ENCODE measurements at regions not wholly inside any gene's neighbourhood (a gene's known extent, or its start where the extent isn't known, plus 50 kb on each side); places are given as distances from the start of the nearest gene placed in this dataset.
A peak's percentile ranks its signal among the peaks of the same experiment; 100 is the strongest.

- no peak for FAIRE-seq
- no peak for DNase-seq (ENCODE audit: insufficient read length, low spot score)
- TF ChIP-seq PAX5 (IDR thresholded peaks at IDR 0.05; ENCODE audit: insufficient read depth, low read length, severe bottlenecking) (no peak), POLR2AphosphoS5 (IDR thresholded peaks at IDR 0.05; ENCODE audit: low read depth, low read length) (no peak), TAF1 (IDR thresholded peaks at IDR 0.05; ENCODE audit: low read depth, low read length) (no peak), POLR2A (IDR thresholded peaks at IDR 0.05; ENCODE audit: low read depth, low read length) (no peak), POU2F2 (IDR thresholded peaks at IDR 0.05; ENCODE audit: low read depth, low read length) (no peak), SPI1 (IDR thresholded peaks at IDR 0.05; ENCODE audit: low read depth, low read length) (no peak)
Measured at GRCh38 chr15:63434576-63435186, 53.0 kb upstream of the CA12 start.

DNA sequence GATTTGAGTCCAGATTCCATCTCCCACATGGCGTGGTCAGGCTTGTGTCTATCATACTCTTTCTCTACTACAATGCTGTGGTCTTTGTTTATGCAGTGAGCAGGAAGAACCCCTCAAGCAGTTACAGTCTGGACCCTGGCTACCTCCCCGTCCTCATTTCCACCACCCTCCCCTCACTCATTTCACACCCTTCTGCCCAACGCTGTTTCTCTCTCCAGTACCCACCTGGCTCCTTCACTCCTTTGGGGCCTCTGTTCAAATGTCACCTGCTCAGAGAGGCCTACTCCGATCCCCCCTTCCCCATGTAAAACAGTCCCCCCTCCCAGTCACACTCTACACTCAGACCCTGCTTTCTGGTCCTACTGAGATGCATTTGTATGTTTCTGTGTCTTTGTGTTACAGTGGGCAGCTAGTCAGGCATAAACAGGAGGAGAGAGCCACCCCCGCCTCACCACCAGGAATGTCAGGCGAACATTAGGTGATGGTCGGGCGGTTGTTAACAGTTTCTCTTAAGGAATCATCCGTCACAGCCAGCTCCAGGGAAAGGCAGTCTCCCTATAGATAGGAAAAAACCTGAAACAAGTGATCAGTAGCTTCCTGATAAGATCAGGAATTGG is 53.7 kb upstream of the CA12 start:
- TF ChIP-seq SPI1 (IDR thresholded peaks at IDR 0.05; ENCODE audit: low read depth, low read length) (no peak), TAF1 (IDR thresholded peaks at IDR 0.05; ENCODE audit: low read depth, low read length) (no peak), POLR2A (IDR thresholded peaks at IDR 0.05; ENCODE audit: low read depth, low read length) (no peak), POLR2AphosphoS5 (IDR thresholded peaks at IDR 0.05; ENCODE audit: low read depth, low read length) (no peak), PAX5 (IDR thresholded peaks at IDR 0.05; ENCODE audit: insufficient read depth, low read length, severe bottlenecking) (no peak), POU2F2 (IDR thresholded peaks at IDR 0.05; ENCODE audit: low read depth, low read length) (no peak)
- FAIRE-seq (no peak), DNase-seq (ENCODE audit: insufficient read length, low spot score) (no peak)

DNA sequence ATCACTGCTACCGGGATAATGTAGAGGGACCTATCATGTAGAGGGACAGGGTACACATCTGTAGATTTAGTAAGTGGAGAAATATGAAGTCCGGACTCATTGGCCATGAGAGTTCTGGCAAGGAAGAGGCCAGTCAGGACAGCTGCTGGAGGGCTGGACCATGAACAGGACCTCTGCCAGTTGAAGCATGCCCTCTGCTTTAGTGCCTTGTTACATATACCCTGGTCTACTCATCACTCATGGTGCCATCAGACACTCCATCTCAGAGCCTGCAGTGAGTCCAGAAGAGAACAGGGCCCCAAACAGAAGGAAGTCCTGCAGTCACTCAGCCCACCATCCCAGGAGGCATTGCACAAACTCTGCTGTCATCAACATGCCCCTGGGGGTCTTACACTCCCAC is 54.7 kb upstream of the CA12 start:
- DNase-seq (ENCODE audit: insufficient read length, low spot score), result no peak
- no peak for FAIRE-seq
- no peak for TF ChIP-seq POLR2AphosphoS5 (IDR thresholded peaks at IDR 0.05; ENCODE audit: low read depth, low read length)
- no peak for TF ChIP-seq POU2F2 (IDR thresholded peaks at IDR 0.05; ENCODE audit: low read depth, low read length)
- no peak for TF ChIP-seq PAX5 (IDR thresholded peaks at IDR 0.05; ENCODE audit: insufficient read depth, low read length, severe bottlenecking)
- TF ChIP-seq SPI1 (IDR thresholded peaks at IDR 0.05; ENCODE audit: low read depth, low read length), result no peak
- no peak for TF ChIP-seq POLR2A (IDR thresholded peaks at IDR 0.05; ENCODE audit: low read depth, low read length)
- no peak for TF ChIP-seq TAF1 (IDR thresholded peaks at IDR 0.05; ENCODE audit: low read depth, low read length)

DNA sequence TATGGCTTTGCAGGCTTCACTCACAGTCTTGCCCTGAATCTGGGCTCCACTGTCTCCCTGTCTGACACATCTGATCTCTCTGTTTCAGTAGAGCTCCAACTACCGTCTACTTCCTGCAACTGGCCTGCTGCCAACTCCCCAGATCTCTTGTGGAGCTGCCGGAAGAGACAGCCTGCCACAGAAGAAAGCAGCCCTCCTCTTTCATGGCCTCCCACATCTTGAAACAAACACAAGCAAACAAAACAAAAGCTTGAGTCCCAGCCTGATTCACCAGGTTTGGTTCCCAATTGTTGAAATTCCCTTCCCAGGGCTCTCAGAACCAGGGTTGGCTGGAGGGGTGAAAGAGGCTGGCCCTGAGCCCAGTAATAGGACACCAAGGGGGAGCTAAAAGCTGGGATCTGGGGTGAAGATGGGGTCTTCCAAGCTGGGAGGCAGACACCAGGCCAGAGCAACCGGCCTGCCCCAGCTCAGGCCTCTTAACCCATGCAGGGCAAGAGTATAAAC is 55.3 kb upstream of the CA12 start:
- peak; percentile 58 for FAIRE-seq
- DNase-seq (ENCODE audit: insufficient read length, low spot score), result peak; percentile 37
- TF ChIP-seq TAF1 (IDR thresholded peaks at IDR 0.05; ENCODE audit: low read depth, low read length), result no peak
- TF ChIP-seq SPI1 (IDR thresholded peaks at IDR 0.05; ENCODE audit: low read depth, low read length), result no peak
- no peak for TF ChIP-seq PAX5 (IDR thresholded peaks at IDR 0.05; ENCODE audit: insufficient read depth, low read length, severe bottlenecking)
- TF ChIP-seq POLR2AphosphoS5 (IDR thresholded peaks at IDR 0.05; ENCODE audit: low read depth, low read length), result no peak
- no peak for TF ChIP-seq POU2F2 (IDR thresholded peaks at IDR 0.05; ENCODE audit: low read depth, low read length)
- no peak for TF ChIP-seq POLR2A (IDR thresholded peaks at IDR 0.05; ENCODE audit: low read depth, low read length)

DNA sequence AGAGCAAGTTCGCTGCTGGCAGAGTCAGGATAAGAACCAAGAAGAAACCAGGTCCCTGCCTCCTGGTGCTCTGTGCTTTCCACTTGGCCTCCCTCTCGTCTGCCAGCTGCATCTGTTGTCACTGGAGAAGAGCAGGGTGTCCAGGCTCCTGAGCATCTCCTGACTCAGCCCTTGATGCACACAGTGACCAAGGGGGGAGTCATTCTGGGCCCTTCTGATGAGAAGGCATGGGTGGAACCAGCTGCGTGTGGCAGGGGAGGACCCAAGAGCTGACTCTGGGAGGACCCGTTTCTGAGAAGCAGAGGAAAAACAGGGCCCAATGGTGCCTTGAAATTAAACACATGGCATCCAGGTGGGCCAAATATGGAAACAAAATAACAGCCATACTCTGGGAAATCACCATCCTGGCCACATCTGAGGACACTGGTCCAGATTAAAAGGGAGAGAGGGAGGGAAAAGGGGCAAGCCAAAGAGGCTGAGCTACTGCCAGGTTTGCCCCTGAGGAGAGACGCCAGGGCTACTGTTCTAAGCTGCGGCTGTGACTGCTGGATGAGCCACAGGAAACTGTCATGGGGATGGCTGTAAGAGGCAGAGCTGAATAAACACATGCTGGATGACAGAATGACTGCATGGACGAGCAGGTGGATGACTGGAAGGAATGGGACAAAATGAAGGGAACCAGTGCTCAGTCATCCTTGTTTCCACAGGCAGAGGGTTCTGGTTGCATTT is 58.1 kb upstream of the CA12 start:
- no peak for FAIRE-seq
- DNase-seq (ENCODE audit: insufficient read length, low spot score), result no peak
- TF ChIP-seq SPI1 (IDR thresholded peaks at IDR 0.05; ENCODE audit: low read depth, low read length) (no peak), POLR2AphosphoS5 (IDR thresholded peaks at IDR 0.05; ENCODE audit: low read depth, low read length) (no peak), TAF1 (IDR thresholded peaks at IDR 0.05; ENCODE audit: low read depth, low read length) (no peak), POU2F2 (IDR thresholded peaks at IDR 0.05; ENCODE audit: low read depth, low read length) (no peak), POLR2A (IDR thresholded peaks at IDR 0.05; ENCODE audit: low read depth, low read length) (no peak), PAX5 (IDR thresholded peaks at IDR 0.05; ENCODE audit: insufficient read depth, low read length, severe bottlenecking) (no peak)

- DNase-seq (ENCODE audit: insufficient read length, low spot score), result no peak
- FAIRE-seq, result no peak
- TF ChIP-seq TAF1 (IDR thresholded peaks at IDR 0.05; ENCODE audit: low read depth, low read length) (no peak), POLR2A (IDR thresholded peaks at IDR 0.05; ENCODE audit: low read depth, low read length) (no peak), PAX5 (IDR thresholded peaks at IDR 0.05; ENCODE audit: insufficient read depth, low read length, severe bottlenecking) (no peak), SPI1 (IDR thresholded peaks at IDR 0.05; ENCODE audit: low read depth, low read length) (no peak), POLR2AphosphoS5 (IDR thresholded peaks at IDR 0.05; ENCODE audit: low read depth, low read length) (no peak), POU2F2 (IDR thresholded peaks at IDR 0.05; ENCODE audit: low read depth, low read length) (no peak)
Measured at GRCh38 chr15:63440265-63440648, 58.6 kb upstream of the CA12 start.

DNA sequence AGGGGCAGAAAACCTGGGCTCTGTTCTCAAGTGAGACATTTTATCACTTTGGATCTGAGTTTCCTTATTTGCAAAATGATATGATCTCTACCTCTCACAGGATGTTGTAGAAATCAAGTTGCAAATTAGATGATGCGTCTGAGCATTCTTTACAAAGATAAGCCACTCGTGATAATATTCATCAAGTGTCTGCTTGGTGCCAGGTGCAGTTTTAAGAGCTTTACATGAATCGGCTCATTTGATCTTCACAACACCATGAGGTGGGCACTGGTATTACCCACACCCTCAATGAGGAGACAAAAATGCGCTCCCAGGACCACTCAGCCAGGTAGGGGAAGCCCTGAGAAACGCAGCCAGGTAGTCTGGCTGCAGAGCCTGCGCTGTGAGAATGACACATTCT is 59.1 kb upstream of the CA12 start:
- FAIRE-seq, result no peak
- TF ChIP-seq PAX5 (IDR thresholded peaks at IDR 0.05; ENCODE audit: insufficient read depth, low read length, severe bottlenecking) (no peak), POLR2A (IDR thresholded peaks at IDR 0.05; ENCODE audit: low read depth, low read length) (no peak), POU2F2 (IDR thresholded peaks at IDR 0.05; ENCODE audit: low read depth, low read length) (no peak), SPI1 (IDR thresholded peaks at IDR 0.05; ENCODE audit: low read depth, low read length) (no peak), POLR2AphosphoS5 (IDR thresholded peaks at IDR 0.05; ENCODE audit: low read depth, low read length) (no peak), TAF1 (IDR thresholded peaks at IDR 0.05; ENCODE audit: low read depth, low read length) (no peak)
- no peak for DNase-seq (ENCODE audit: insufficient read length, low spot score)

GRCh38 chr15:63441266-63441665 is 59.6 kb upstream of the CA12 start:
- TF ChIP-seq TAF1 (IDR thresholded peaks at IDR 0.05; ENCODE audit: low read depth, low read length) (no peak), POLR2A (IDR thresholded peaks at IDR 0.05; ENCODE audit: low read depth, low read length) (no peak), POLR2AphosphoS5 (IDR thresholded peaks at IDR 0.05; ENCODE audit: low read depth, low read length) (no peak), PAX5 (IDR thresholded peaks at IDR 0.05; ENCODE audit: insufficient read depth, low read length, severe bottlenecking) (no peak), SPI1 (IDR thresholded peaks at IDR 0.05; ENCODE audit: low read depth, low read length) (no peak), POU2F2 (IDR thresholded peaks at IDR 0.05; ENCODE audit: low read depth, low read length) (no peak)
- FAIRE-seq (no peak), DNase-seq (ENCODE audit: insufficient read length, low spot score) (no peak)

- TF ChIP-seq SPI1 (IDR thresholded peaks at IDR 0.05; ENCODE audit: low read depth, low read length), result no peak
- no peak for TF ChIP-seq POLR2A (IDR thresholded peaks at IDR 0.05; ENCODE audit: low read depth, low read length)
- no peak for TF ChIP-seq POLR2AphosphoS5 (IDR thresholded peaks at IDR 0.05; ENCODE audit: low read depth, low read length)
- TF ChIP-seq TAF1 (IDR thresholded peaks at IDR 0.05; ENCODE audit: low read depth, low read length), result no peak
- no peak for TF ChIP-seq PAX5 (IDR thresholded peaks at IDR 0.05; ENCODE audit: insufficient read depth, low read length, severe bottlenecking)
- no peak for TF ChIP-seq POU2F2 (IDR thresholded peaks at IDR 0.05; ENCODE audit: low read depth, low read length)
- FAIRE-seq, result no peak
- DNase-seq (ENCODE audit: insufficient read length, low spot score), result no peak
Measured at GRCh38 chr15:63442080-63442479, 60.4 kb upstream of the CA12 start.
